Endothelial cell (in vitro differentiated cells): ENCODE measurements at regions not wholly inside any gene's neighbourhood (a gene's known extent, or its start where the extent isn't known, plus 50 kb on each side); places are given as distances from the start of the nearest gene placed in this dataset.
A peak's percentile ranks its signal among the peaks of the same experiment; 100 is the strongest.
"Not testable (repeated sequence)": the region's sequence is repeated elsewhere in the genome, so short reads cannot be mapped to it uniquely, and the experiment has no call there.

Source experiments
- DNase-seq: peaks from one replicate; pipeline ENCODE4 v3.0.0; 2021; ENCODE audit warnings: low spot score
- H3K27ac Mint-ChIP-seq: one replicate; pipeline ENCODE4 v1.8.0; 2021; ENCODE audit warnings: mixed read lengths, inconsistent platforms; ENCODE audit not compliant: unreplicated experiment
- H3K27me3 Mint-ChIP-seq: one replicate; pipeline ENCODE4 v1.8.0; 2021; ENCODE audit warnings: mild to moderate bottlenecking, moderate library complexity, mixed read lengths, inconsistent platforms; ENCODE audit not compliant: unreplicated experiment
- H3K36me3 Mint-ChIP-seq: one replicate; pipeline ENCODE4 v1.8.0; 2021; ENCODE audit warnings: mild to moderate bottlenecking, low read depth, mixed read lengths, inconsistent platforms; ENCODE audit not compliant: unreplicated experiment
- H3K4me1 Mint-ChIP-seq: one replicate; pipeline ENCODE4 v1.8.0; 2021; ENCODE audit warnings: mild to moderate bottlenecking, mixed read lengths, inconsistent platforms; ENCODE audit not compliant: unreplicated experiment
- H3K4me3 Mint-ChIP-seq: one replicate; pipeline ENCODE4 v1.8.0; 2021; ENCODE audit warnings: mild to moderate bottlenecking, mixed read lengths, inconsistent platforms; ENCODE audit not compliant: unreplicated experiment
- H3K9me3 Mint-ChIP-seq: one replicate; pipeline ENCODE4 v1.8.0; 2021; ENCODE audit warnings: mixed read lengths, inconsistent platforms; ENCODE audit not compliant: unreplicated experiment
- TF ChIP-seq, protein P1 (sequence below): fragments of 200-600 bp; sonication (generic); IDR thresholded peaks from one replicate; pipeline ENCODE4 v1.5.0; 2021; ENCODE audit warnings: antibody characterized with exemption; ENCODE audit not compliant: unreplicated experiment

DNA sequence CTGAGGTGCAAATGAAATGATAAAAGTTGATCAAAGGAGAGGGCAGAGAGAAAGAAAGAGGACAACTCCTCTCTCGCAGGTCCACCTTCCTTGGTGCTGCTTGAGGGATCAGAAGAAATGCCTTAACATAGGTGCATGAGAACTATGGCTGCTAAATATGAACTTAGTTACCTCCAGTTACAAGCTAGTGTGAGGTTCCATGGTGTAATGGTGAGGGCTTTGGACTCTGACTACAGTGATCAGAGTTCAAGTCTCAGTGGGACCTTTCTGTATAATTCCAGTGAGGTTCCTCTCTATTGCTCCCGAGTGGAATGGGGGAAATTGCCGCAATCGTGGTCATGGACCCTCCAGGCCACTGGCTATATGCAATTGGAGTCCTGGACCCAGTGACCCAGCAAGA lies 387.3 kb downstream of the FAM72C start:
- Mint-ChIP-seq H3K36me3 (no peaks in the 10 kb centered on the region), H3K27ac (no peak overlapping the region), H3K9me3 (no peaks in the 10 kb centered on the region), H3K4me3 (no peak overlapping the region), H3K4me1 (no peaks in the 10 kb centered on the region), H3K27me3 (no peaks in the 10 kb centered on the region)
- TF ChIP-seq, protein P1, sequence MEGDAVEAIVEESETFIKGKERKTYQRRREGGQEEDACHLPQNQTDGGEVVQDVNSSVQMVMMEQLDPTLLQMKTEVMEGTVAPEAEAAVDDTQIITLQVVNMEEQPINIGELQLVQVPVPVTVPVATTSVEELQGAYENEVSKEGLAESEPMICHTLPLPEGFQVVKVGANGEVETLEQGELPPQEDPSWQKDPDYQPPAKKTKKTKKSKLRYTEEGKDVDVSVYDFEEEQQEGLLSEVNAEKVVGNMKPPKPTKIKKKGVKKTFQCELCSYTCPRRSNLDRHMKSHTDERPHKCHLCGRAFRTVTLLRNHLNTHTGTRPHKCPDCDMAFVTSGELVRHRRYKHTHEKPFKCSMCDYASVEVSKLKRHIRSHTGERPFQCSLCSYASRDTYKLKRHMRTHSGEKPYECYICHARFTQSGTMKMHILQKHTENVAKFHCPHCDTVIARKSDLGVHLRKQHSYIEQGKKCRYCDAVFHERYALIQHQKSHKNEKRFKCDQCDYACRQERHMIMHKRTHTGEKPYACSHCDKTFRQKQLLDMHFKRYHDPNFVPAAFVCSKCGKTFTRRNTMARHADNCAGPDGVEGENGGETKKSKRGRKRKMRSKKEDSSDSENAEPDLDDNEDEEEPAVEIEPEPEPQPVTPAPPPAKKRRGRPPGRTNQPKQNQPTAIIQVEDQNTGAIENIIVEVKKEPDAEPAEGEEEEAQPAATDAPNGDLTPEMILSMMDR, result no peak
- DNase-seq, result no peak

DNA sequence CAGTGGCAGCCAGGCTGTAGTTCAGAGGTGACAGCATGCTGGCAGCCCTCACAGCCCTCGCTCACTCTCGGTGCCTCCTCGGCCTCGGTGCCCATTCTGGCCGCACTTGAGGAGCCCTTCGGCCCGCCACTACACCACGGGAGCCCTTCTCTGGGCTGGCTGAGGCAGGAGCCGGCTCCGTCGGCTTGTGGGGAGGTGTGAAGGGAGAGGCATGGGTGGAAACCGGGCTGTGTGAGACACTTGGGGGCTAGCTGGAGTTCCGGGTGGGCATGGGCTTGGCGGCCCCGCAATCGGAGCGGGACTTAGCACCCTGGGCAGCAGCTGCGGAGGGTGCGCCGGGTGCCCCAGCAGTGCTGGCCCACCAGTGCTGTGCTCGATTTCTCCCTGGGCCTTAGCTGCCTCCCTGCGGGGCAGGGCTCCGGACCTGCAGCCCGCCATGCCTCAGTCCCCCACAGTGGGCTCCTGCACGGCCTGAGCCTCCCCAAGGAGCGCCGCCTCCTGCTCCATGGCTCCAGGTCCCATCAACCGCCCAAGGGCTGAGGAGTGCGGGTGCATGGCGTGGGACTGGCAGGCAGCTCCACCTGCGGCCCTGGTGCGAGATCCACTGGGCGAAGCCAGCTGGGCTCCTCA lies 396.8 kb downstream of the FAM72C start:
- no peak overlapping the region for H3K4me3 Mint-ChIP-seq
- H3K9me3 Mint-ChIP-seq, result no peaks in the 10 kb centered on the region

DNA sequence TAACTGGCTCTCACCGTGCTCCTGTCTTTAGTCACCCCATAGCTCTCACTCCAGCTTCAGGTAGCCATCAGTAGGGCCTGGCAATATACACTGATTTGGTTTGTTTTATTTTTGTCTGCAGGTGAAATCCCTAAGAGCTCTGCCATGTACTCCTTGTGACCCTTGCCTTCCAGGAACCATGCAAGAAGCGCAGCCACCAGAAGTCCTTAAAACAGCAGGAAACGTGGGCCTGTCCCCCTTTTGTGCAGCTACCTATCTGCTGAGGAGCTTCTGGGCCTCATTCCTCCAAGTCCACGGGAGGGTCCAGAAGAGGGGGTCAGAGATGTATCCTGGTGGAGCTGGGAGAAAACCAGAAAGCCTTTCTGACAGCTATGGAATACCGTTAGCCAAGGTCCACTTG lies 399.1 kb downstream of the FAM72C start:
- not testable (repeated sequence) for H3K36me3 Mint-ChIP-seq, H3K4me3 Mint-ChIP-seq, H3K27me3 Mint-ChIP-seq, H3K4me1 Mint-ChIP-seq, DNase-seq, H3K9me3 Mint-ChIP-seq, H3K27ac Mint-ChIP-seq

More for the DNA sequence above, 396.8 kb downstream of the FAM72C start:
- Mint-ChIP-seq H3K4me1 (no peaks in the 10 kb centered on the region), H3K36me3 (no peaks in the 10 kb centered on the region), H3K27me3 (peaks cover 2% of the 10 kb centered on the region), H3K27ac (no peak overlapping the region)
- TF ChIP-seq, protein P1, result no peak
- no peak for DNase-seq

DNA sequence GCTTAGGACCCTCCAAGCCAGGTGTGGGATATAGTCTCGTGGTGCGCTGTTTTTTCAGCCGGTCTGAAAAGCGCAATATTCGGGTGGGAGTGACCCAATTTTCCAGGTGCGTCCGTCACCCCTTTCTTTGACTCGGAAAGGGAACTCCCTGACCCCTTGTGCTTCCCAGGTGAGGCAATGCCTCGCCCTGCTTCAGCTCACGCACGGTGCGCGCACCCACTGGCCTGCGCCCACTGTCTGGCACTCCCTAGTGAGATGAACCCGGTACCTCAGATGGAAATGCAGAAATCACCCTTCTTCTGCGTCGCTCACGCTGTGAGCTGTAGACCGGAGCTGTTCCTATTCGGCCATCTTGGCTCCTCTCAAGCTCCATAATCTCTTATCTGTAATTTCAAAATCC lies 408.0 kb downstream of the FAM72C start:
- peak overlapping the region; percentile 83 for H3K4me3 Mint-ChIP-seq
- H3K4me1 Mint-ChIP-seq, H3K36me3 Mint-ChIP-seq, DNase-seq, H3K27ac Mint-ChIP-seq, H3K9me3 Mint-ChIP-seq, H3K27me3 Mint-ChIP-seq: not testable (repeated sequence)

DNA sequence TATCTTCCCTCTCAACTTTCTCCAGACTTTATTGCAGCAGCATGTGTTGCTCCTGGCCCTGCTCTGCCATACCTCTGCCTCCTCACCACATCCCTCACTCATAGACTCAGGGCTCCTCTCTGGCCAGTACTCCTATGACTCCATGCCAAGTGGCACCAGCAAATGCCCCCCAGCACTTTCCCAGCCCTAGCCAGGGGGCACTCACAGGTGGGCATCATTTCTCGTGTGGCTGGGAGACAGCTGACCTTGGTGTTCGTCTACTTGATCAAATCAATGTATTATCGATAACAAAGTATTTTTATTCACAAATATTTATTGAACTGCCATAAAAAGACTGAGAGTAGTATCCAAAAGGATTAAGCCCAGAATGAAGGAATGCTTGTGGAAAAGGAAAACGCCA lies 418.2 kb downstream of the FAM72C start:
- Mint-ChIP-seq H3K4me1 (no peaks in the 10 kb centered on the region), H3K36me3 (no peaks in the 10 kb centered on the region), H3K27ac (no peak overlapping the region), H3K27me3 (no peaks in the 10 kb centered on the region), H3K4me3 (no peak overlapping the region), H3K9me3 (no peaks in the 10 kb centered on the region)
- no peak for DNase-seq
- TF ChIP-seq, protein P1, result no peak

DNA sequence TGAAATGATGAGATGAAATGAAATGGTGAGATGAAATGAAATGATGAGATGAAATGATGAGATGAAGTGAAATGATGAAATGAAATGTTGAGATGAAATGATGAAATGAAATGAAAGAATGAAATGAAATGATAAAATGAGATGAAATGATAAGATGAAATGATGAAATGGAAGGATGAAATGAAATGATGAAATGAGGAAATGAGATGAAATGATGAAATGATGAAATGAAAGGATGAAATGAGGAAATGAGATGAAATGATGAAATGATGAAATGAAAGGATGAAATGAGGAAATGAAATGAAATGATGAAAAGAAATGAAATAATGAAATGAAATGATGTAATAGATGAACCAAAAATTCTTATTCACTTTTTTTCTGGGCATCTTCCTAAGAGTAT lies 467.1 kb downstream of the FAM72C start:
- DNase-seq, H3K27me3 Mint-ChIP-seq, H3K4me3 Mint-ChIP-seq, H3K27ac Mint-ChIP-seq, H3K4me1 Mint-ChIP-seq, H3K9me3 Mint-ChIP-seq, H3K36me3 Mint-ChIP-seq: not testable (repeated sequence)

DNA sequence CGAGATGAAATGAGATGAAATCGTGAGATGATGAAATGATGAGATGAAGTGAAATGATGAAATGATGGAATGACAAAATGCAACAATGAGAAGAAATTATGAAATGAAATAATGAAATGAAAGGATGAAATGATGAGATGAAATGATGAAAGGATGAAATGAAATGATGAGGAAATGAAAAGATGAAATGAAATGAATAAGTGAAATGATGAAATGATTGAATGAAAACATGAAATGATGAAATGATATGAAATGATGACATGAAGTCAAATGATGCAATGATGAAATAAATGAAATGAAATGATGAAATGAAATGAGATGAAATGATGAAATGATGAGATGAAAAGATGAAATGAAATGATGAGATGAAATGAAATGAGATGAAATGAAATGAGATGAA lies 467.7 kb downstream of the FAM72C start:
- not testable (repeated sequence) for H3K36me3 Mint-ChIP-seq, H3K4me1 Mint-ChIP-seq, H3K4me3 Mint-ChIP-seq, H3K27ac Mint-ChIP-seq, H3K27me3 Mint-ChIP-seq, DNase-seq, H3K9me3 Mint-ChIP-seq

DNA sequence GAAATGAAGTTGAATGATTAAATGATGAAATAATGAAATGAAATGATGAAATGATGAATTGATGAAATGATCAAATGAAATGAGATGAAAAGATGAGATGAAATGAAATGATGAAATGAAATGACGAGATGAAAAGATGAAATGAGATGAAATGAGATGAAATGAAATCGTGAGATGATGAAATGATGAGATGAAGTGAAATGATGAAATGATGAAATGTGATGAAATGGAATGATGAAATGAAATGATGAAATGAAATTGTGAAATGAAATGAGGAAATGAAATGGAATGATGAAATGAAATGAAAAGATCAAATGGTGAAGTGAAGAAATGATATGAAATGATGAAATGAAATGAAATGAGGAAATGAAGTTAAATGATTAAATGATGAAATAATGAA lies 468.7 kb downstream of the FAM72C start:
- not testable (repeated sequence) for H3K4me1 Mint-ChIP-seq, H3K9me3 Mint-ChIP-seq, DNase-seq, H3K27me3 Mint-ChIP-seq, H3K27ac Mint-ChIP-seq, H3K4me3 Mint-ChIP-seq, H3K36me3 Mint-ChIP-seq

DNA sequence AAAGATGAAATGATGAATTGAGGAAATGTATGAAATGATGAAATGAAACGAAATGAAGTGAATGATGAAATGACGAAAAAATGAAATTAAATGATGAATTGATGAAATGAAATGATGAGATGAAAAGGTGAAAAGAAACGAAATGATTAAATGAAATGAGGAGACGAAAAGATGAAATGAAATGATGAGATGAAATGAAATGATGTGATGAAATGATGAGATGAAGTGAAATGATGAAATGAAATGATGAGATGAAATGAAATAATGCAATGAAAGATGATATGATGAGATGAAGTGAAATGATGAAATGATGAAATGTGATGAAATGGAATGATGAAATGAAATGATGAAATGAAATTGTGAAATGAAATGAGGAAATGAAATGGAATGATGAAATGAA lies 469.7 kb downstream of the FAM72C start:
- not testable (repeated sequence) for DNase-seq, H3K36me3 Mint-ChIP-seq, H3K27me3 Mint-ChIP-seq, H3K4me3 Mint-ChIP-seq, H3K9me3 Mint-ChIP-seq, H3K4me1 Mint-ChIP-seq, H3K27ac Mint-ChIP-seq
